Loucy (cell line): ENCODE measurements at regions not wholly inside any gene's neighbourhood (a gene's known extent, or its start where the extent isn't known, plus 50 kb on each side); places are given as distances from the start of the nearest gene placed in this dataset.

ENCODE experiments used
- H2AFZ ChIP-seq: fragments of 200-600 bp; sonication (generic); 2 replicates; pipeline ENCODE4 v1.6.0; 2016; ENCODE audit warnings: antibody characterized with exemption, mild to moderate bottlenecking, low read length, moderate library complexity
- H3F3A ChIP-seq: fragments of 200-600 bp; 2 replicates; pipeline ENCODE4 v1.6.0; 2016; ENCODE audit warnings: antibody characterized with exemption, low read depth, mild to moderate bottlenecking
- H3K27me3 ChIP-seq: fragments of 200-600 bp; sonication (generic); 2 replicates; pipeline ENCODE4 v1.6.1; 2014; ENCODE audit warnings: low read length, mild to moderate bottlenecking; ENCODE audit not compliant: insufficient read depth, poor library complexity, severe bottlenecking
- H3K36me3 ChIP-seq: fragments of 200-600 bp; sonication (generic); 2 replicates; pipeline ENCODE4 v1.6.1; 2016; ENCODE audit warnings: low read length; ENCODE audit not compliant: insufficient read depth
- H3K4me1 ChIP-seq: fragments of 200-600 bp; sonication (generic); 2 replicates; pipeline ENCODE4 v1.5.1; 2014; ENCODE audit warnings: low read length, mild to moderate bottlenecking; ENCODE audit not compliant: insufficient read depth, poor library complexity, severe bottlenecking
- H3K4me2 ChIP-seq: fragments of 200-600 bp; sonication (generic); 2 replicates; pipeline ENCODE4 v1.6.0; 2014; ENCODE audit warnings: antibody characterized with exemption, low read length, low read depth, mild to moderate bottlenecking; ENCODE audit not compliant: poor library complexity, severe bottlenecking
- H3K4me3 ChIP-seq: fragments of 200-600 bp; sonication (generic); 2 replicates; pipeline ENCODE4 v1.5.1; 2014; ENCODE audit warnings: low read length, mild to moderate bottlenecking, mixed read lengths; ENCODE audit not compliant: poor library complexity, severe bottlenecking
- H3K79me2 ChIP-seq: fragments of 200-600 bp; sonication (generic); 2 replicates; pipeline ENCODE4 v1.6.1; 2014; ENCODE audit warnings: low read length; ENCODE audit not compliant: insufficient read depth
- H3K9ac ChIP-seq: fragments of 200-600 bp; sonication (generic); 2 replicates; pipeline ENCODE4 v1.6.0; 2014; ENCODE audit warnings: mild to moderate bottlenecking, low read depth, low read length, moderate library complexity; ENCODE audit not compliant: poor library complexity, severe bottlenecking
- H3K9me2 ChIP-seq: fragments of 200-600 bp; sonication (generic); replicated peaks from 2 replicates; pipeline ENCODE4 v1.6.1; 2016; ENCODE audit warnings: low read depth, low read length, mixed read lengths
- H3K9me3 ChIP-seq: fragments of 200-600 bp; sonication (generic); 2 replicates; pipeline ENCODE4 v1.6.1; 2014; ENCODE audit warnings: mild to moderate bottlenecking, antibody characterized with exemption, low read length, low read depth; ENCODE audit not compliant: insufficient read depth
- H4K20me1 ChIP-seq: fragments of 200-600 bp; sonication (generic); 2 replicates; pipeline ENCODE4 v1.6.0; 2014; ENCODE audit warnings: antibody characterized with exemption, low read length, mild to moderate bottlenecking; ENCODE audit not compliant: insufficient read depth, poor library complexity, severe bottlenecking
- CTCF ChIP-seq: fragments of 200-600 bp; sonication (generic); conservative IDR thresholded peaks from 2 replicates; pipeline ENCODE4 v1.5.1; 2014; ENCODE audit warnings: mild to moderate bottlenecking, antibody characterized with exemption, low read length
- EZH2phosphoT487 ChIP-seq: fragments of 200-600 bp; IDR thresholded peaks from 2 replicates; pipeline ENCODE4 v1.6.1; 2018; ENCODE audit warnings: antibody characterized with exemption, mild to moderate bottlenecking, moderate library complexity, borderline replicate concordance

GRCh38 chr11:115905341-115906000 is 401.3 kb upstream of the CADM1 start:
- no peak for TF ChIP-seq CTCF
- no peak for TF ChIP-seq EZH2phosphoT487
- no peak overlapping the region for H3K4me2 ChIP-seq
- no peak overlapping the region for H3K4me3 ChIP-seq
- no peaks in the 10 kb centered on the region for H3K9me2 ChIP-seq
- H2AFZ ChIP-seq, result no peak overlapping the region
- no peaks in the 10 kb centered on the region for H3K36me3 ChIP-seq
- no peaks in the 10 kb centered on the region for H3K79me2 ChIP-seq
- H3K4me1 ChIP-seq, result no peaks in the 10 kb centered on the region
- no peak overlapping the region for H3K9ac ChIP-seq
- no peaks in the 10 kb centered on the region for H3F3A ChIP-seq
- H3K9me3 ChIP-seq, result no peaks in the 10 kb centered on the region
- no peaks in the 10 kb centered on the region for H4K20me1 ChIP-seq
- no peaks in the 10 kb centered on the region for H3K27me3 ChIP-seq

GRCh38 chr11:115903179-115903578 is 399.0 kb upstream of the CADM1 start:
- Histone ChIP-seq H2AFZ (no peak overlapping the region), H3F3A (no peaks in the 10 kb centered on the region), H3K4me3 (no peak overlapping the region), H3K36me3 (no peaks in the 10 kb centered on the region), H3K4me2 (no peak overlapping the region), H3K4me1 (no peaks in the 10 kb centered on the region), H4K20me1 (no peaks in the 10 kb centered on the region), H3K79me2 (no peaks in the 10 kb centered on the region), H3K9me3 (no peaks in the 10 kb centered on the region), H3K9ac (no peak overlapping the region), H3K9me2 (no peaks in the 10 kb centered on the region), H3K27me3 (no peaks in the 10 kb centered on the region)
- TF ChIP-seq EZH2phosphoT487, result no peak
- no peak for TF ChIP-seq CTCF

GRCh38 chr11:115901069-115901468 is 396.9 kb upstream of the CADM1 start:
- H3K4me1 ChIP-seq, result no peaks in the 10 kb centered on the region
- no peaks in the 10 kb centered on the region for H3K9me3 ChIP-seq
- H3K9me2 ChIP-seq, result no peaks in the 10 kb centered on the region
- TF ChIP-seq CTCF (no peak), EZH2phosphoT487 (no peak)
- H3K27me3 ChIP-seq, result no peaks in the 10 kb centered on the region
- H3K79me2 ChIP-seq, result no peaks in the 10 kb centered on the region
- no peak overlapping the region for H3K9ac ChIP-seq
- no peaks in the 10 kb centered on the region for H4K20me1 ChIP-seq
- no peaks in the 10 kb centered on the region for H3K36me3 ChIP-seq
- H3F3A ChIP-seq, result no peaks in the 10 kb centered on the region
- no peak overlapping the region for H2AFZ ChIP-seq
- H3K4me3 ChIP-seq, result no peak overlapping the region
- no peak overlapping the region for H3K4me2 ChIP-seq
